OCI-LY1 (cell line): ENCODE measurements at regions not wholly inside any gene's neighbourhood (a gene's known extent, or its start where the extent isn't known, plus 50 kb on each side); places are given as distances from the start of the nearest gene placed in this dataset.

ENCODE experiments used
- H2AFZ ChIP-seq: fragments of 200-600 bp; sonication (generic), shearing (Covaris generic); 2 replicates; pipeline ENCODE4 v1.6.0; 2014; ENCODE audit warnings: antibody characterized with exemption, mild to moderate bottlenecking, low read length
- H3F3A ChIP-seq: fragments of 200-600 bp; sonication (generic), shearing (Covaris generic); 2 replicates; pipeline ENCODE4 v1.6.0; 2014; ENCODE audit warnings: mild to moderate bottlenecking, antibody characterized with exemption, low read length, moderate library complexity; ENCODE audit not compliant: insufficient read depth
- H3K27ac ChIP-seq: fragments of 200-600 bp; sonication (generic); 2 replicates; pipeline ENCODE4 v1.5.1; 2014; ENCODE audit warnings: low read length, mixed run types, mild to moderate bottlenecking, low read depth; ENCODE audit not compliant: poor library complexity, severe bottlenecking
- H3K27me3 ChIP-seq: fragments of 200-600 bp; sonication (generic); 2 replicates; pipeline ENCODE4 v1.6.0; 2014; ENCODE audit warnings: antibody characterized with exemption, mild to moderate bottlenecking, low read length, moderate library complexity; ENCODE audit not compliant: insufficient read depth
- H3K36me3 ChIP-seq: fragments of 200-600 bp; sonication (generic); 2 replicates; pipeline ENCODE4 v1.6.1; 2014; ENCODE audit warnings: mild to moderate bottlenecking, antibody characterized with exemption, low read length, moderate library complexity, mixed read lengths; ENCODE audit not compliant: insufficient read depth
- H3K4me1 ChIP-seq: fragments of 200-600 bp; sonication (generic); 2 replicates; pipeline ENCODE4 v1.5.1; 2014; ENCODE audit warnings: mild to moderate bottlenecking, low read length, moderate library complexity; ENCODE audit not compliant: insufficient read depth, severe bottlenecking
- H3K4me2 ChIP-seq: fragments of 200-600 bp; sonication (generic), shearing (Covaris generic); 2 replicates; pipeline ENCODE4 v1.6.1; 2014; ENCODE audit warnings: low read length
- H3K4me3 ChIP-seq: fragments of 200-600 bp; sonication (generic); 2 replicates; pipeline ENCODE4 v1.5.1; 2014; ENCODE audit warnings: low read length, low read depth, mild to moderate bottlenecking, mixed read lengths; ENCODE audit not compliant: poor library complexity, severe bottlenecking
- H3K79me2 ChIP-seq: fragments of 200-600 bp; shearing (Covaris generic); 2 replicates; pipeline ENCODE4 v1.6.1; 2016; ENCODE audit warnings: mixed run types, low read length, mixed read lengths; ENCODE audit not compliant: insufficient read depth
- H3K9ac ChIP-seq: fragments of 200-600 bp; sonication (generic), shearing (Covaris generic); 2 replicates; pipeline ENCODE4 v1.6.1; 2014; ENCODE audit warnings: mild to moderate bottlenecking, low read length, mixed read lengths
- H3K9me2 ChIP-seq: fragments of 200-600 bp; sonication (generic), shearing (Covaris generic); 2 replicates; pipeline ENCODE4 v1.6.1; 2014; ENCODE audit warnings: low read depth, mild to moderate bottlenecking, low read length, mixed read lengths
- H3K9me3 ChIP-seq: fragments of 200-600 bp; shearing (Covaris generic); 2 replicates; pipeline ENCODE4 v1.6.1; 2014; ENCODE audit warnings: low read length, mixed read lengths
- H4K20me1 ChIP-seq: fragments of 200-600 bp; sonication (generic), shearing (Covaris generic); 2 replicates; pipeline ENCODE4 v1.6.0; 2016; ENCODE audit warnings: mild to moderate bottlenecking, low read length; ENCODE audit not compliant: insufficient read depth
- EZH2 ChIP-seq: fragments of 200-600 bp; sonication (generic), shearing (Covaris generic); IDR thresholded peaks from 2 replicates; pipeline ENCODE4 v1.8.0; 2017; ENCODE audit warnings: borderline replicate concordance, mixed run types, mild to moderate bottlenecking, antibody characterized with exemption, low read length, moderate library complexity, mixed read lengths
- TF ChIP-seq, protein P1 (sequence below): fragments of 200-600 bp; sonication (generic), shearing (Covaris generic); IDR thresholded peaks from 2 replicates; pipeline ENCODE4 v1.5.1; 2017; ENCODE audit warnings: mild to moderate bottlenecking, antibody characterized with exemption, low read length, moderate library complexity, mixed read lengths

DNA sequence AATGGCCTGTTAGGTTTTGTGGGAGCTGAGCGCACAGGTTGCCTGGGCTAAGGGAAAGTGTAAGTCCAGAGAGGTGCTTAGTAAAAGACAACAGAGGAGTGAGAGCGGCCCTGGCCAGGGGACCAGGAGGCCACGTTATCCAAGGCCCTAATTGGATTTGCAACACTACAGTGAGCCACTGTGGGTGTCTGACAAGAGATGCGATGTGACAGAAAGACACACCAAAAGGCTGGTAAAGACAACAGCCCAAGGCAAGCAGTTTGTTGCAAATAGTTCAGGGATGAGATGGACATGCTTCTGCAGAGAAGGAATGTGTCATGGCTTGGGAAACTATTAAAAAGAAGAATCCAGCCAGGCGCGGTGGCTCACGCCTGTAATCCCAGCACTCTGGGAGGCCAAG is 162.7 kb upstream of the KIT start:
- Histone ChIP-seq H3K9me3 (no peaks in the 10 kb centered on the region), H3K27me3 (no peaks in the 10 kb centered on the region), H3F3A (no peaks in the 10 kb centered on the region), H3K4me2 (no peak overlapping the region), H3K9me2 (no peaks in the 10 kb centered on the region), H3K79me2 (no peaks in the 10 kb centered on the region), H3K9ac (no peak overlapping the region), H3K4me1 (no peaks in the 10 kb centered on the region), H2AFZ (no peak overlapping the region), H3K36me3 (no peaks in the 10 kb centered on the region), H3K27ac (no peak overlapping the region), H3K4me3 (no peak overlapping the region), H4K20me1 (no peaks in the 10 kb centered on the region)
- TF ChIP-seq, protein P1, sequence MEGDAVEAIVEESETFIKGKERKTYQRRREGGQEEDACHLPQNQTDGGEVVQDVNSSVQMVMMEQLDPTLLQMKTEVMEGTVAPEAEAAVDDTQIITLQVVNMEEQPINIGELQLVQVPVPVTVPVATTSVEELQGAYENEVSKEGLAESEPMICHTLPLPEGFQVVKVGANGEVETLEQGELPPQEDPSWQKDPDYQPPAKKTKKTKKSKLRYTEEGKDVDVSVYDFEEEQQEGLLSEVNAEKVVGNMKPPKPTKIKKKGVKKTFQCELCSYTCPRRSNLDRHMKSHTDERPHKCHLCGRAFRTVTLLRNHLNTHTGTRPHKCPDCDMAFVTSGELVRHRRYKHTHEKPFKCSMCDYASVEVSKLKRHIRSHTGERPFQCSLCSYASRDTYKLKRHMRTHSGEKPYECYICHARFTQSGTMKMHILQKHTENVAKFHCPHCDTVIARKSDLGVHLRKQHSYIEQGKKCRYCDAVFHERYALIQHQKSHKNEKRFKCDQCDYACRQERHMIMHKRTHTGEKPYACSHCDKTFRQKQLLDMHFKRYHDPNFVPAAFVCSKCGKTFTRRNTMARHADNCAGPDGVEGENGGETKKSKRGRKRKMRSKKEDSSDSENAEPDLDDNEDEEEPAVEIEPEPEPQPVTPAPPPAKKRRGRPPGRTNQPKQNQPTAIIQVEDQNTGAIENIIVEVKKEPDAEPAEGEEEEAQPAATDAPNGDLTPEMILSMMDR = no peak
- no peak for TF ChIP-seq EZH2

DNA sequence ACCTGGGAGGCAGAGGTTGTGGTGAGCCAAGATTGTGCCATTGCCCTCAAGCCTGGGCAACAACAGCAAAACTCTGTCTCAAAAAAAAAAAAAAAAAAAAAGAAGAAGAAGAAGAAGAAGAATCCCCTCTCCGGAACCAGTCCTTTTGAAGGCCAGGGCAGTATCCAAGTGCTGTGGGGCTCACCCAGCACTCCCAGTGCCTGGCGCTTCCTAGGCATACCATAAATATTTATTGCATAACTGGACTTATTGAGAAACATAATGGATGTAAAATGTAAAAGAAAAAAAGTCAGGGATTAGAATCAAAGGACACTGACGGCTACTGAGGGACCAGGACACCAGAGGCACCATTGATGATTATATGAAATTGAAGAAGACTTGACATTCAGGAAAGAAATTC is 162.1 kb upstream of the KIT start:
- no peaks in the 10 kb centered on the region for H3K27me3 ChIP-seq
- H3K4me2 ChIP-seq = no peak overlapping the region
- H3K9ac ChIP-seq = no peak overlapping the region
- no peak overlapping the region for H3K27ac ChIP-seq
- TF ChIP-seq EZH2 = no peak
- TF ChIP-seq, protein P1 = no peak
- no peaks in the 10 kb centered on the region for H3F3A ChIP-seq
- H3K36me3 ChIP-seq = no peaks in the 10 kb centered on the region
- no peaks in the 10 kb centered on the region for H3K4me1 ChIP-seq
- H3K79me2 ChIP-seq = no peaks in the 10 kb centered on the region
- H3K4me3 ChIP-seq = no peak overlapping the region
- H4K20me1 ChIP-seq = no peaks in the 10 kb centered on the region
- H3K9me2 ChIP-seq = no peaks in the 10 kb centered on the region
- H2AFZ ChIP-seq = no peak overlapping the region
- H3K9me3 ChIP-seq = no peaks in the 10 kb centered on the region

DNA sequence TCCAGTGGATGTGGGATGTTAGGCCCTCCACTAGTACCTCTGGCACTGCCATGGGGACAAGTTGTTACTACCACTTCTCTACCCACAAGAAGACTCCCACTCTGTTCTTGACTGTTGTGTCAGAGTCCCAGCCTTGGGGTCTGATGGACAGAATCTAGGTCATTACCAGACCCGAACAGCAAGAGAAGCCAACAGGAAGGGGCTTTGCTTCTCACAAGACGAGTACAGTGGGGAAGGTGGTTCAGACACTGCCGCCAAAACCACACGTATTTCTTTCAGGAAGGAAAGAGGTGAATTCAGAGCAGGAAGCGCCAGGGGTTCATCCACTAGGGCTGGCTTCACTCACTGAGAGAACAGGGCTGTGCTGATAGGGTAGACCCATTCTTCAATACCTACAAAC is 161.3 kb upstream of the KIT start:
- Histone ChIP-seq H3K4me3 (no peak overlapping the region), H3K79me2 (no peaks in the 10 kb centered on the region), H3K9me3 (no peaks in the 10 kb centered on the region), H3K27ac (no peak overlapping the region), H3K4me1 (no peaks in the 10 kb centered on the region), H2AFZ (no peak overlapping the region), H3K9me2 (no peaks in the 10 kb centered on the region), H3K36me3 (no peaks in the 10 kb centered on the region), H3K27me3 (no peaks in the 10 kb centered on the region), H3K4me2 (no peak overlapping the region), H4K20me1 (no peaks in the 10 kb centered on the region), H3K9ac (no peak overlapping the region), H3F3A (no peaks in the 10 kb centered on the region)
- TF ChIP-seq EZH2 = no peak
- TF ChIP-seq, protein P1 = no peak
